Eye (tissue), 1 donor: ENCODE measurements at regions not wholly inside any gene's neighbourhood (a gene's known extent, or its start where the extent isn't known, plus 50 kb on each side); places are given as distances from the start of the nearest gene placed in this dataset.

Source experiments
- DNase-seq: peaks from one replicate; pipeline ENCODE4 v3.0.0-alpha.2; 2015

DNA sequence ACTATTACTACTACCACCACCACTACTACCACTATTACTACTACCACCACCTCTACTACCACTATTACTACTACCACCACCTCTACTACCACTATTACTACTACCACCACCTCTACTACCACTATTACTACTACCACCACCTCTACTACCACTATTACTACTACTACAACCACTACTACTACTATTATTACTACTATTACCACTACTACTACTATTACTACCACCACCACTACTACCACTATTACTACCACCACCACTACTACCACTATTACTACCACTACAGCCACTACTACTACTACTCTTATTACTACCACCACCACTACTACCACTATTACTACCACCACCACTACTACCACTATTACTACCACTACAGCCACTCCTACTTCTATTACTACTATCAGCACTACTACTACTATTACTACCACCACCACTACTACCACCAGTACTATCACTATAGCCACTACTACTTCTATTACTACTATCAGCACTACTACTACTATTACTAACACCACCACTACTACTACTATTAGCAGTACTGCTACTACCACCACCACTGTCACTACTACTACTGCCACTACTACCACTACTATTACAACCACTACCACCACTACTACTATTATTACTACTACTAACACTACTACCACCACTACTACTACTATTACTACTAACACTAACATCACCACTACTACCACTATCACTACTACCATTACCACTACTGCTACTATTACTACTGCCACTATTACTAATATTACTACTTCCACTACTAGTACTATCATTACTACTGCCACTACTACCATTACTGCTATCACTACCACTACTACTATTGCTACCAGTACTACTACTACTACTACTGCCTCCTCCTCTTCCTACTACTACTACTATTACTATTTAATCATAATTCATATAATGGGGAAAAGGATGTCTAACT lies 669.2 kb upstream of the SOX11 start:
- peak; percentile 73 for DNase-seq

DNA sequence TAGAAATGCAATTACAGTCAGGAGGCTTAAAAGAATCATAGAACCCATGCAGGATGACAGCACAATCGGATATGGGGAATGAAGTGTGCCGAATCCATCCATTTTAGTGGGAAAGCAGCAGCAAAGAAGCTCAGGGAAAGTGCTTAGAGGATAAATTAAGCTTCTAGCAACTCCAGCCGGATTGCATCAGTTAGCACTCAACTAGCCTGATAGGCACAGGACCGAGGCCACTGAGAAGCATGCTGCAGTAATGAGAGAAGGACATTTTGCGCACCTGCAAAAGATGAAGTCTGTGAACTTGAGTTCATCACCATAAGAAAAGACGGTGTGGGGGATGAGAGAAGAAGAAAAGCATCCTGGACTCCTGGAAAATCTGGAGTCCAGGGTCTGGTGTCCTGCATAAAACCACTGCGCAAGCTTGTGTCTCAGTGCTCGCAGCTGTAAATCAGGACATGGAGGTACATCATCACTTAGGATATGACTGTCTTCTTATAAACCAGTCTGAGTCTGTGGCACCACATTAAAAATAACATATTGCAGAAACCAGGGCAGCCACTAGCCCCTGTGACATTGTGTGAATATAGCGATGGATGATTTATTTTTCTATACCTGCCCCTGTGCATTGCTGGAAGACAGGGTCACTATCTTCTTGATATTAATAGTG lies 665.5 kb upstream of the SOX11 start:
- DNase-seq, result no peak

DNA sequence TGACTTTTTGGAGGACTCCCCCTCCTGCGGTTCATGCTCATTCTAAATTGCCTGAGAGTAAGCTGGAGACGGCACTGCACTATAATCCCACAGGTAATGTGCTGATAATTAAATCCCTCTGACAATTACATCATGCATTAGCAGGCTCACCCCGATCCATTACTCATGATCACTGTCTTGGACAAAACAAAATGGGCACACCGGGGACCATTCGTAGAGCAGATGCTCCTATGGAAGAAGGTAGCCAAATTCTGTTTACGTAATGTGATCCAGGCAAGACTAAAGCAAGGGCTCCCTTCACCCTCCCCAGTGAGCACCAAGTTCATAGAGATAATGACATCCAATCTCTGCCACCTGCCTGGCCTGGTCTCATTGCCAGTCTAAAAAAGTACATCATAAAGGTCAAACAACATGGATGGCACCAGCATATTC lies 657.1 kb upstream of the SOX11 start:
- no peak for DNase-seq

DNA sequence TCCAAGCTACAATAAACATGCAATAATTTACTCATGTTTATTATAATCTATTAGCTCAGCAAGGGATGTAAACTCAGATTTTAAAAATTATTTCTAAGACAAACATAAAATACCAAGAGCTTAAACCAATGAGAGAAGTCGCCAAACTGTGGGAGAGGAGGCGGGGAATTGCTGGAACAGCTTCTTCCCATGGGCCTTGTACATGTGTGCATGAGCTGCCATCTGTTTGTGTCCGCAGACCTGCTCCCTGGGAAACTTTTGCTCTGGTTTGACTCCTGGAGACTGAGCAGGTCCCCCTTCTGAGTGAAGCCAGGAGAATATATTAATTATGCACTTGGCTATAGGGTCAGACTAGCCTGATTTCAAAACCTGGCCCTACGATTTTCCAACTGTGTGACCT lies 655.9 kb upstream of the SOX11 start:
- peak; percentile 10 for DNase-seq

GRCh38 chr2:5039241-5039975 lies 652.8 kb upstream of the SOX11 start:
- no peak for DNase-seq

DNA sequence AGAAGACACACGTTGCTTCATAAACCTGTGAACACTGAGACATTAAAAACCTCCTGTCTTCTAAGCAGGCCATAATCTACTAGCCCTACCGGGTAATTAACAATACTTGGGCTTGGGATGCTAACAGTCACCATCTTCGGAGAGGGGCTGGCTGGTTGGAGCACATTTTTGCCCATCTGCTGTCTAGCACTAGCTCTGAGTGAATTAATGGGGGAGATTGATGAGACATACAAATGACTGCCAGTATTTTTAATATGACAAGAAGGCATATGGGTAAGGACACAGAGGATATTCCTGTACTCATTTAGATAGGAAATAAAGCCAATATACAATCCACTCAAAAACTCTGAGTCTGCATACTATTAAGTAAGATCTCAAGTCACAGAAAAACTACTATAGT lies 651.6 kb upstream of the SOX11 start:
- DNase-seq, result no peak

GRCh38 chr2:5041501-5041900 lies 650.7 kb upstream of the SOX11 start:
- DNase-seq, result no peak

- DNase-seq, result no peak
These were observed 649.3 kb upstream of the SOX11 start for GRCh38 chr2:5042666-5043440.

- no peak for DNase-seq
These were observed 640.9 kb upstream of the SOX11 start for GRCh38 chr2:5051300-5051699.

DNA sequence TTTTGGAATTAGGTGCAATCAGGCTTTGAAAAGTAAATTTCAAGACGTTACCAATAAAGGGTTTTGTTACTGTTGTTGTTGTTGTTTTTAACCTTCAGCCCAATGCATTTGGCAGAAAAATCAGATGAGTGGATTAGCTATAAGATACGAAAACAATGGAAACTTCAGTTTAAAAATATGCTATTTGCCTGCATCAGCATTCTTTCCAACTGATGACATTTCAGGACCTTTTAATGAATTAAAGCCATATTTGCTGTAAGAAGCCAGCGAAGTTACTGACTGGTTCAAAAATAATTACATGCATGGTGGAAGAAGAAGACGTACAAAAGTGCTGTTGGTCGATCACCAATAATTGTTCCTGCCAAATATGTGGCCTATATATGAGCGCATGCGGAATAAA lies 639.3 kb upstream of the SOX11 start:
- DNase-seq, result peak; percentile 9

DNA sequence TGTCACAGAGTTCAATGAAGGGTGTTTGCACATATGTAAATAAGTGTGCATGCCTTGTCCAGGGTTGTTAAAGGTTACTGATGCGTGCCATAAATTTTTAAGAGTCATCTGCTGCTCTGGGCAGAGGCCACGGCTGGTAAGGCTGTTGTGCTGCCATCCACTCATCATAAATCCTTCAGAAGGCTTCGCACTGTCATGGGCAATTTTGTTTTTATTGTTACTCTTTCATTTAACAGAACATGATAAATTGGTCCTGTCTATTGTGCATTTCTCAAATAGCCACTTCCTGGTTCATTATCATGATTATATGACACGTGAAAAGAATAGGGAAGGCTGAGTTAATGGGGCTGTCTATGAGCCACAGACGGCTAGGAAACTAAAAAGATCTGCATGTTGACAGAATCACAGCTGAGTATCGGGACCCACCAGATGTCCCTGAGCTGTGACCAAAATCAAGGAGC lies 634.3 kb upstream of the SOX11 start:
- DNase-seq, result peak; percentile 85

DNA sequence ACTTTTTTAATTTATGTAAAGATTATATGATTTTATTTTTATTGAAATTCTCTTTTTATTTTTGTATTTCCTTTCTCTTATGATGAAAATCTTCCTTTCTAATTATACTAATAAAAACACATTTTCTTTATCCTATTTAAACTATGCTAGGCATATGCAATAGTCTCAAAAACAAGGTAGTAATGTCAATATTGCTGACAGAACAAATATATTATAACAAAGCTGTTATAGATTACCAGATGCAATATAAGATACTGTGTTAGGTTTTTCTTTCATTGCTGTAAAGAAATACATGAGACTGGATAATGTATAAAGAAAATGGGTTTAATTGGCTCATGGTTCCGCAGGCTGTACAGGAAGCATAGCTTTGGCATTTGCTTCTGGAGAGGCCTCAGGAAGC lies 631.2 kb upstream of the SOX11 start:
- DNase-seq, result no peak

DNA sequence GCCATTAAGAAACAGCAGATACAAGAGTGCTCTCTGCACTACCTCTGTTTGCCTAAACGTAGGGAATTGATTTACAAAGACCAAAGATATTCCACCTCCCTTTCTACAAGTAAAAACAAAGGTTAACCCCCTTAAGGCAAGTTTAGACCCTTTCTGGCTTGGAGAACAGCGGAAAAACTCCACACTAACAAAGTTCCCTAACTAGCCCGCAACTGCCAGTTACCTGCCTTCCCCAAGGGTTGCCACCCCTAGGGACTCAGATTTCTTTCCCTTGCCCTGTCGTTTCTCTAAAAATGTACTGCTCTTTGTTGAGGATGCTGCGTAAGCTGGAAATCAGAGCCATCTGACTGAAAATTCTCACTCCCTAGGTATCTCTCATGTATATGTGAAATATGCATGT lies 627.5 kb upstream of the SOX11 start:
- no peak for DNase-seq

- DNase-seq, result no peak
These were observed 624.4 kb upstream of the SOX11 start for GRCh38 chr2:5067816-5068215.

DNA sequence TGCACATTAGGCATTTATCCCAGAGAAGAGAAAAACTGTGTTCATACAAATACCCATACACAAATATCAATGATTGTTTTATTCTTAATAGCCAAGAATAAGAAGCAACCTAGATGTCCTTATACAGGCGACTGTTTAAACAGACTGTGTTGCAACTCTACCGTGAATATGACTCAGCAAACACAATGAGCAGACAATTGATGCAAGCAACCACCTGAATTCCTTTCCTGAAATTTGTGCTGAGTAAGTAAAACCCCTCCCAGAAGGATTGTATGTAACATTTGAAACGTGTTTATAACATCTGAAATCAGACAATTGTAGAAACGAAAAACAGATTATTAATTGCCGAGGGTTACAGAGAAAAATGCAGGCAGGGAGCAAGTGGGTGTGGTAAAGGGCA lies 621.9 kb upstream of the SOX11 start:
- no peak for DNase-seq

DNA sequence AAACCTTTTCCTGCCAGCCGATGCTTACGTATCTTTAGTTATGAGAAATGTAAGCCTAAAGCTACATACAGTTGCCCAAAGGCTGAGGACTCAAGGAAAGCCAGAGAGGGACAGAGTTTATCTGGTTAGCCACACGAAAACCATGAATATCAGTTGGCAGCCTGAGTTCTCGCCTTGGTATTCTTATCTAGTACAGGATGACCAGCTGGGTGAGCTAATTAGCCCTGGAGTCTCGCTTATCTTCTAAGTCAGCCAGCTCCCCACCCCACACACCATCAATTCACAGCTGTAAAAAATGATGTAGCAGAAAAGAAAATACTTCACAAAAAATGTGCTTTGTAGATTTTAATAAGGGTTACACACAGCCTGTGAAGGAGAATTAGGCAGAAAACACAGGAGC lies 617.5 kb upstream of the SOX11 start:
- no peak for DNase-seq

DNA sequence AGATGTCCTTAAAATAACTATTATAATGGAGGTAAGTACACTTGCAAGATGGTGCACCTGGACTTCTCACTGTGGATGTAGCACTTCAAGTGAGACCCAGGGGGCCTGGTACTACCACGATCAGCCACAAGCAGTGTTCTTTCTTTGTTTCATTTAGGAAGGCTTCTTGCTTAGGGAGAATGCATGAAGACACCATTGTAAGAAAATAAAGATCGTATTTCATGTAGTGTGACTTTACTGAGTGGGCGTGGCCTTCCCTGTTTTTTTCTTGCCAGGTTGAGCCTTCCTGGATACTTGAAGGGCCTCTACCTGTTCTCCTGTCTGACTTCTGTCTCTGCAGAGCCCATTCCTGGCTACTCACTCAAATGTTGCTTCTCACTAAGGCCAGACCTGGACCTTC lies 615.6 kb upstream of the SOX11 start:
- no peak for DNase-seq

GRCh38 chr2:5077479-5078089 lies 614.6 kb upstream of the SOX11 start:
- peak; percentile 23 for DNase-seq

DNA sequence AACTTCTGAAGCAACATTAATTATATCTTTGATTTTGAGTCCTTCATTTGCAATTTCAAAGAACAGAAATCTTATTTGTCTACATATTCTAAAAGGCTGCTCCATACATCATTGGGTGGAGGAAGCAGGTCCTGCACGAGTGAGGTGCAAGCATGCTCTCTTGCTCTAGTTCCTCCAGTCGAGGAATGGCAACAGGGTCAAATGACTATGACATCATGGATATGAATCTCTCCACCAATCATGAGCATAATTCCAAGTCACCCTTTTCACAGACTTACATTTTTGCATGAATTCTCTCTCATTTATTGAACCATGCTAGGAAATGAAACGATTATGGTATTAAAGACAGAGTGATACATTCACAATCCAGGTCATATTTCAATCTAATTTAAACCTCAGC lies 608.8 kb upstream of the SOX11 start:
- DNase-seq, result no peak

GRCh38 chr2:5089409-5089808 lies 602.8 kb upstream of the SOX11 start:
- DNase-seq, result no peak

DNA sequence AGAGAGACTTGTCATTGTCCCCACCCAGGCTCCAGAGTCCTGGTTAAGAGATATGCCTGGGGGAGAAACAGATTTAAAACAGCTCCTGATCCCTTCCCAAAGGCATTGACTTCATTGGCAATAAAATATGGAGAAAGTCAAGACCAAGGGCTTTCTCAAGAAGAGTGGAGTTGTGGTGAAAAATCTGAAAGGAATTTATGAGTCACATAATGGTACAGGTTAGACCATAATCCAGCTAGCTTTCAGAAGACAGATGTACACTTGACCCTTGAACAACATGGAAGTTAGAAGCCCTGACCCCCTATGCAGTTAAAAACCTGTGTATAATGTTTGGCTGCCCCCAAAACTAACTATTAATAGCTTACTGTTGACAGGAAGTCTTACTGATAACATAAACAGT lies 599.1 kb upstream of the SOX11 start:
- no peak for DNase-seq

- DNase-seq, result no peak
These were observed 598.7 kb upstream of the SOX11 start for GRCh38 chr2:5093518-5093917.
